ENCODE measurements at regions not wholly inside any gene's neighbourhood (a gene's known extent, or its start where the extent isn't known, plus 50 kb on each side); places are given as distances from the start of the nearest gene placed in this dataset.

GRCh38 chr1:195915826-195916225 lies 692.4 kb downstream of the KCNT2 start:
- Histone ChIP-seq H3K27me3 (ENCODE audit: control insufficient read depth in 1 of 2, insufficient read depth in 2 of 2, low read length in 2 of 2) (no peaks in the 10 kb centered on the region), H3K9ac (ENCODE audit: low read length) (no peak overlapping the region), H3K9me3 (ENCODE audit: low read length) (peaks cover 7% of the 10 kb centered on the region), H3K4me3 (ENCODE audit: low read depth in 1 of 2, low read length in 2 of 2) (no peak overlapping the region), H3K36me3 (ENCODE audit: insufficient read depth, low read length) (no peaks in the 10 kb centered on the region), H3K4me1 (ENCODE audit: insufficient read depth, low read length) (no peaks in the 10 kb centered on the region), H3K27ac (ENCODE audit: low read depth, low read length) (no peak overlapping the region)

- Histone ChIP-seq H3K4me3 (ENCODE audit: low read depth in 1 of 2, low read length in 2 of 2) (no peak overlapping the region), H3K4me1 (ENCODE audit: insufficient read depth, low read length) (no peaks in the 10 kb centered on the region), H3K27me3 (ENCODE audit: control insufficient read depth in 1 of 2, insufficient read depth in 2 of 2, low read length in 2 of 2) (no peaks in the 10 kb centered on the region), H3K9ac (ENCODE audit: low read length) (no peak overlapping the region), H3K36me3 (ENCODE audit: insufficient read depth, low read length) (no peaks in the 10 kb centered on the region), H3K27ac (ENCODE audit: low read depth, low read length) (no peak overlapping the region), H3K9me3 (ENCODE audit: low read length) (no peaks in the 10 kb centered on the region)
Observed at GRCh38 chr1:195909061-195909460, 699.2 kb downstream of the KCNT2 start.

GRCh38 chr1:195908121-195908520 lies 700.1 kb downstream of the KCNT2 start:
- Histone ChIP-seq H3K9ac (ENCODE audit: low read length) (no peak overlapping the region), H3K27me3 (ENCODE audit: control insufficient read depth in 1 of 2, insufficient read depth in 2 of 2, low read length in 2 of 2) (no peaks in the 10 kb centered on the region), H3K4me1 (ENCODE audit: insufficient read depth, low read length) (no peaks in the 10 kb centered on the region), H3K36me3 (ENCODE audit: insufficient read depth, low read length) (no peaks in the 10 kb centered on the region), H3K27ac (ENCODE audit: low read depth, low read length) (no peak overlapping the region), H3K4me3 (ENCODE audit: low read depth in 1 of 2, low read length in 2 of 2) (no peak overlapping the region), H3K9me3 (ENCODE audit: low read length) (no peaks in the 10 kb centered on the region)

GRCh38 chr1:195903203-195903602 lies 705.0 kb downstream of the KCNT2 start:
- H3K9ac ChIP-seq (ENCODE audit: low read length), result no peak overlapping the region
- H3K4me3 ChIP-seq (ENCODE audit: low read depth in 1 of 2, low read length in 2 of 2), result no peak overlapping the region
- H3K9me3 ChIP-seq (ENCODE audit: low read length), result no peaks in the 10 kb centered on the region
- no peaks in the 10 kb centered on the region for H3K36me3 ChIP-seq (ENCODE audit: insufficient read depth, low read length)
- no peak overlapping the region for H3K27ac ChIP-seq (ENCODE audit: low read depth, low read length)
- no peaks in the 10 kb centered on the region for H3K27me3 ChIP-seq (ENCODE audit: control insufficient read depth in 1 of 2, insufficient read depth in 2 of 2, low read length in 2 of 2)
- H3K4me1 ChIP-seq (ENCODE audit: insufficient read depth, low read length), result no peaks in the 10 kb centered on the region

- Histone ChIP-seq H3K27ac (ENCODE audit: low read depth, low read length) (no peak overlapping the region), H3K4me3 (ENCODE audit: low read depth in 1 of 2, low read length in 2 of 2) (no peak overlapping the region), H3K36me3 (ENCODE audit: insufficient read depth, low read length) (no peaks in the 10 kb centered on the region), H3K4me1 (ENCODE audit: insufficient read depth, low read length) (no peaks in the 10 kb centered on the region), H3K27me3 (ENCODE audit: control insufficient read depth in 1 of 2, insufficient read depth in 2 of 2, low read length in 2 of 2) (no peaks in the 10 kb centered on the region), H3K9ac (ENCODE audit: low read length) (no peak overlapping the region), H3K9me3 (ENCODE audit: low read length) (no peaks in the 10 kb centered on the region)
Observed at GRCh38 chr1:195902779-195903178, 705.5 kb downstream of the KCNT2 start.

- H3K9ac ChIP-seq (ENCODE audit: low read length), result no peak overlapping the region
- no peaks in the 10 kb centered on the region for H3K9me3 ChIP-seq (ENCODE audit: low read length)
- no peaks in the 10 kb centered on the region for H3K27me3 ChIP-seq (ENCODE audit: control insufficient read depth in 1 of 2, insufficient read depth in 2 of 2, low read length in 2 of 2)
- no peaks in the 10 kb centered on the region for H3K36me3 ChIP-seq (ENCODE audit: insufficient read depth, low read length)
- no peaks in the 10 kb centered on the region for H3K4me1 ChIP-seq (ENCODE audit: insufficient read depth, low read length)
- no peak overlapping the region for H3K27ac ChIP-seq (ENCODE audit: low read depth, low read length)
- H3K4me3 ChIP-seq (ENCODE audit: low read depth in 1 of 2, low read length in 2 of 2), result no peak overlapping the region
Observed at GRCh38 chr1:195899762-195900352, 708.4 kb downstream of the KCNT2 start.

- H3K36me3 ChIP-seq (ENCODE audit: insufficient read depth, low read length), result no peaks in the 10 kb centered on the region
- no peaks in the 10 kb centered on the region for H3K4me1 ChIP-seq (ENCODE audit: insufficient read depth, low read length)
- H3K27me3 ChIP-seq (ENCODE audit: control insufficient read depth in 1 of 2, insufficient read depth in 2 of 2, low read length in 2 of 2), result no peaks in the 10 kb centered on the region
- no peak overlapping the region for H3K9ac ChIP-seq (ENCODE audit: low read length)
- H3K27ac ChIP-seq (ENCODE audit: low read depth, low read length), result no peak overlapping the region
- H3K9me3 ChIP-seq (ENCODE audit: low read length), result no peaks in the 10 kb centered on the region
- H3K4me3 ChIP-seq (ENCODE audit: low read depth in 1 of 2, low read length in 2 of 2), result no peak overlapping the region
Observed at GRCh38 chr1:195898924-195899323, 709.3 kb downstream of the KCNT2 start.

- Histone ChIP-seq H3K9me3 (ENCODE audit: low read length) (no peaks in the 10 kb centered on the region), H3K27ac (ENCODE audit: low read depth, low read length) (no peak overlapping the region), H3K4me1 (ENCODE audit: insufficient read depth, low read length) (no peaks in the 10 kb centered on the region), H3K4me3 (ENCODE audit: low read depth in 1 of 2, low read length in 2 of 2) (no peak overlapping the region), H3K9ac (ENCODE audit: low read length) (no peak overlapping the region), H3K36me3 (ENCODE audit: insufficient read depth, low read length) (no peaks in the 10 kb centered on the region), H3K27me3 (ENCODE audit: control insufficient read depth in 1 of 2, insufficient read depth in 2 of 2, low read length in 2 of 2) (no peaks in the 10 kb centered on the region)
Observed at GRCh38 chr1:195898373-195898772, 709.9 kb downstream of the KCNT2 start.

- H3K4me1 ChIP-seq (ENCODE audit: insufficient read depth, low read length), result no peaks in the 10 kb centered on the region
- no peak overlapping the region for H3K9ac ChIP-seq (ENCODE audit: low read length)
- no peak overlapping the region for H3K4me3 ChIP-seq (ENCODE audit: low read depth in 1 of 2, low read length in 2 of 2)
- H3K27me3 ChIP-seq (ENCODE audit: control insufficient read depth in 1 of 2, insufficient read depth in 2 of 2, low read length in 2 of 2), result no peaks in the 10 kb centered on the region
- H3K36me3 ChIP-seq (ENCODE audit: insufficient read depth, low read length), result no peaks in the 10 kb centered on the region
- no peak overlapping the region for H3K27ac ChIP-seq (ENCODE audit: low read depth, low read length)
- no peaks in the 10 kb centered on the region for H3K9me3 ChIP-seq (ENCODE audit: low read length)
Observed at GRCh38 chr1:195897076-195897475, 711.2 kb downstream of the KCNT2 start.

GRCh38 chr1:195894411-195894810 lies 713.8 kb downstream of the KCNT2 start:
- no peak overlapping the region for H3K9ac ChIP-seq (ENCODE audit: low read length)
- no peak overlapping the region for H3K4me3 ChIP-seq (ENCODE audit: low read depth in 1 of 2, low read length in 2 of 2)
- no peaks in the 10 kb centered on the region for H3K9me3 ChIP-seq (ENCODE audit: low read length)
- H3K4me1 ChIP-seq (ENCODE audit: insufficient read depth, low read length), result no peaks in the 10 kb centered on the region
- H3K27me3 ChIP-seq (ENCODE audit: control insufficient read depth in 1 of 2, insufficient read depth in 2 of 2, low read length in 2 of 2), result no peaks in the 10 kb centered on the region
- H3K36me3 ChIP-seq (ENCODE audit: insufficient read depth, low read length), result no peaks in the 10 kb centered on the region
- H3K27ac ChIP-seq (ENCODE audit: low read depth, low read length), result no peak overlapping the region

GRCh38 chr1:195886000-195886399 lies 722.2 kb downstream of the KCNT2 start:
- no peak overlapping the region for H3K4me3 ChIP-seq (ENCODE audit: low read depth in 1 of 2, low read length in 2 of 2)
- H3K27ac ChIP-seq (ENCODE audit: low read depth, low read length), result no peak overlapping the region
- H3K4me1 ChIP-seq (ENCODE audit: insufficient read depth, low read length), result no peaks in the 10 kb centered on the region
- H3K27me3 ChIP-seq (ENCODE audit: control insufficient read depth in 1 of 2, insufficient read depth in 2 of 2, low read length in 2 of 2), result no peaks in the 10 kb centered on the region
- H3K9ac ChIP-seq (ENCODE audit: low read length), result no peak overlapping the region
- H3K36me3 ChIP-seq (ENCODE audit: insufficient read depth, low read length), result no peaks in the 10 kb centered on the region
- H3K9me3 ChIP-seq (ENCODE audit: low read length), result no peaks in the 10 kb centered on the region

GRCh38 chr1:195878478-195878877 lies 729.8 kb downstream of the KCNT2 start:
- H3K27ac ChIP-seq (ENCODE audit: low read depth, low read length), result no peak overlapping the region
- H3K27me3 ChIP-seq (ENCODE audit: control insufficient read depth in 1 of 2, insufficient read depth in 2 of 2, low read length in 2 of 2), result no peaks in the 10 kb centered on the region
- no peak overlapping the region for H3K4me3 ChIP-seq (ENCODE audit: low read depth in 1 of 2, low read length in 2 of 2)
- no peaks in the 10 kb centered on the region for H3K36me3 ChIP-seq (ENCODE audit: insufficient read depth, low read length)
- no peaks in the 10 kb centered on the region for H3K4me1 ChIP-seq (ENCODE audit: insufficient read depth, low read length)
- H3K9ac ChIP-seq (ENCODE audit: low read length), result no peak overlapping the region
- H3K9me3 ChIP-seq (ENCODE audit: low read length), result no peaks in the 10 kb centered on the region

All from muscle layer of colon (tissue), 2 donors.